Osteocyte (in vitro differentiated cells): ENCODE measurements at regions not wholly inside any gene's neighbourhood (a gene's known extent, or its start where the extent isn't known, plus 50 kb on each side); places are given as distances from the start of the nearest gene placed in this dataset.

Experiments
- DNase-seq: peaks from one replicate; pipeline ENCODE4 v3.0.0; 2021; ENCODE audit warnings: mixed read lengths; ENCODE audit not compliant: unreplicated experiment; ENCODE audit errors: extremely low spot score
- H3K27ac Mint-ChIP-seq: one replicate; pipeline ENCODE4 v1.8.0; 2021; ENCODE audit warnings: mild to moderate bottlenecking, mixed read lengths; ENCODE audit not compliant: unreplicated experiment
- H3K27me3 Mint-ChIP-seq: one replicate; pipeline ENCODE4 v1.8.0; 2021; ENCODE audit warnings: mixed read lengths; ENCODE audit not compliant: unreplicated experiment
- H3K36me3 Mint-ChIP-seq: one replicate; pipeline ENCODE4 v1.8.0; 2021; ENCODE audit warnings: mixed read lengths; ENCODE audit not compliant: unreplicated experiment
- H3K4me1 Mint-ChIP-seq: one replicate; pipeline ENCODE4 v1.8.0; 2021; ENCODE audit warnings: mixed read lengths; ENCODE audit not compliant: unreplicated experiment
- H3K4me3 Mint-ChIP-seq: one replicate; pipeline ENCODE4 v1.8.0; 2021; ENCODE audit warnings: mild to moderate bottlenecking, moderate library complexity, mixed read lengths; ENCODE audit not compliant: unreplicated experiment
- H3K9me3 Mint-ChIP-seq: one replicate; pipeline ENCODE4 v1.8.0; 2021; ENCODE audit warnings: mixed read lengths; ENCODE audit not compliant: unreplicated experiment
- CTCF ChIP-seq: fragments of 200-600 bp; sonication (generic); IDR thresholded peaks from 2 replicates; pipeline ENCODE4 v1.5.0; 2021; ENCODE audit warnings: antibody characterized with exemption, mild to moderate bottlenecking, moderate library complexity

GRCh38 chr10:129373718-129374117, 93.3 kb upstream of the MGMT start:
- no peaks in the 10 kb centered on the region for H3K27me3 Mint-ChIP-seq

GRCh38 chr10:129375171-129375570, 91.9 kb upstream of the MGMT start:
- Mint-ChIP-seq H3K9me3 (peaks cover 33% of the 10 kb centered on the region), H3K27ac (no peak overlapping the region), H3K27me3 (no peaks in the 10 kb centered on the region), H3K4me3 (no peak overlapping the region), H3K36me3 (no peaks in the 10 kb centered on the region), H3K4me1 (no peaks in the 10 kb centered on the region)
- TF ChIP-seq CTCF, result no peak
- no peak for DNase-seq

More at GRCh38 chr10:129373718-129374117, 93.3 kb upstream of the MGMT start:
- Mint-ChIP-seq H3K36me3 (no peaks in the 10 kb centered on the region), H3K4me3 (no peak overlapping the region), H3K9me3 (peaks cover 24% of the 10 kb centered on the region), H3K4me1 (no peaks in the 10 kb centered on the region), H3K27ac (no peak overlapping the region)
- no peak for TF ChIP-seq CTCF
- DNase-seq, result no peak

- no peak overlapping the region for H3K27ac Mint-ChIP-seq
Observed at GRCh38 chr10:129375912-129376311, 91.1 kb upstream of the MGMT start.

GRCh38 chr10:129380279-129380678, 86.8 kb upstream of the MGMT start:
- H3K27ac Mint-ChIP-seq, result no peak overlapping the region

More at GRCh38 chr10:129375912-129376311, 91.1 kb upstream of the MGMT start:
- Mint-ChIP-seq H3K36me3 (no peaks in the 10 kb centered on the region), H3K27me3 (no peaks in the 10 kb centered on the region), H3K4me1 (no peaks in the 10 kb centered on the region), H3K4me3 (no peak overlapping the region), H3K9me3 (peaks cover 33% of the 10 kb centered on the region)
- TF ChIP-seq CTCF, result no peak
- no peak for DNase-seq

GRCh38 chr10:129381741-129382140, 85.3 kb upstream of the MGMT start:
- no peak overlapping the region for H3K4me3 Mint-ChIP-seq
- peaks cover 28% of the 10 kb centered on the region for H3K9me3 Mint-ChIP-seq
- no peak overlapping the region for H3K27ac Mint-ChIP-seq
- no peak for TF ChIP-seq CTCF
- H3K4me1 Mint-ChIP-seq, result no peaks in the 10 kb centered on the region
- no peak for DNase-seq
- no peaks in the 10 kb centered on the region for H3K27me3 Mint-ChIP-seq
- H3K36me3 Mint-ChIP-seq, result no peaks in the 10 kb centered on the region

More at GRCh38 chr10:129380279-129380678, 86.8 kb upstream of the MGMT start:
- no peaks in the 10 kb centered on the region for H3K27me3 Mint-ChIP-seq
- H3K4me3 Mint-ChIP-seq, result no peak overlapping the region
- no peaks in the 10 kb centered on the region for H3K36me3 Mint-ChIP-seq
- H3K4me1 Mint-ChIP-seq, result no peaks in the 10 kb centered on the region
- no peak for DNase-seq
- peaks cover 25% of the 10 kb centered on the region for H3K9me3 Mint-ChIP-seq
- TF ChIP-seq CTCF, result no peak
